Activated T-helper 1 cell treated with anti-CD3 and anti-CD28 coated beads, Interleukin-2, amount 50 U/mL, for 16 hours (primary cell): ENCODE measurements at regions not wholly inside any gene's neighbourhood (a gene's known extent, or its start where the extent isn't known, plus 50 kb on each side); places are given as distances from the start of the nearest gene placed in this dataset.

Experiments used
- DNase-seq, 2 donors: peaks; one replicate each; pipeline ENCODE4 v3.0.0-alpha.2; 2020; ENCODE audit warnings: low read depth in 1 of 2, low spot score in 1 of 2

DNA sequence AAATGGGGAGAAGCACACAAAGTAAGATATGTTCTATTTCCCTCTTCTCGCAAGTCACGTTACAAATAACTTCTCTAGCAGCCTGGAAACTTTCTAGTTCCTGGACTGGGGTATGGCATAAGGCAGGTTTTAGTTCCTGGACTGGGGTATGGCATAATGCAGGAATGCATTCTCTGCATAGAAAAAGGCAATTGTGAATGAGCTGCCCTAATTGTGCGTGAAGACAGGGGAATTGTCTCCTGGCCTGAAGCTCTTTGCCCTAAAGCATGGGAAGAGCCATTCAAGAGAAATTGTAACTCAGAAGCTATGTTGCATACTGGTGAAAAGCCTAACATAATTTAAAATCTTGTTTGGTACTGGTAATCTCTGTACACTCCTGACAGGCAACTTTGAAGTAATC is 54.3 kb upstream of the CBLB start:
- no peak for DNase-seq

DNA sequence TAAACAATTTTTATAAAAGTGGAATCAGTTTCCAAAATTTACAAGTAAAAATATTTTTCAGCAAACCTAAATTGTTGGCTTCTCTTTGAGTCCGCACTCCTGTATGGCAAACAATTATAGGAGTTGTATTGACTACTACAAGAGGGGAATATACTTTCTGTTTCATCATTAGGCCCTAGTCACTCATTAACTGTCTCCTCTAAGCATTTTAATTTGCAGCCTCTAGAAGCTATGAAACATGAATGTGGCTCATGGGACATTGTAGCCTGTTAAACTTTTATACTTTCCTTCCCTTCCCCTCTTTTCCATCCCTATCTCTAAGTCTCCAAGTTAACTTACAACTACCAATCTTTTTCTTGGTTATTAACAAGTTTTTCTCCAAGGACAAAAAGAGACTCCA is 58.9 kb upstream of the CBLB start:
- DNase-seq, result no peak

DNA sequence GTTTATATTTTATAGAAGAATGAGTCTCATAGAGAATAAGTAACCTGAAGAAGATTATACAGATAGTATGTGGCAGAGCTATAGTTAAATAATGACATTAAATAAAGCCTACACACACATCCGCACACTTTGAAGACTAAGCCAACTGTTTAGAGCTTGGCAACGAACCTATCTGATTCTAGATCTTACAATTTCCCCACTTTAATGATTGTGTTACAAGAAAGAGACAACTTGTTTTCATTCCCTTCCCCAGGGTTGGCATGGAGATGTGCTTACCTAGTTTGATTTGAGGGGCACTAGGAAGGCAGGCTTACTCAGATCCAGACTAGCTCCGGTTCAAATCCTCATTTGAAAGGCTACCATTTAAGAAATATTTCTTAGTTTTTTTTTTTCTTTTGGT is 61.9 kb upstream of the CBLB start:
- DNase-seq, result no peak

DNA sequence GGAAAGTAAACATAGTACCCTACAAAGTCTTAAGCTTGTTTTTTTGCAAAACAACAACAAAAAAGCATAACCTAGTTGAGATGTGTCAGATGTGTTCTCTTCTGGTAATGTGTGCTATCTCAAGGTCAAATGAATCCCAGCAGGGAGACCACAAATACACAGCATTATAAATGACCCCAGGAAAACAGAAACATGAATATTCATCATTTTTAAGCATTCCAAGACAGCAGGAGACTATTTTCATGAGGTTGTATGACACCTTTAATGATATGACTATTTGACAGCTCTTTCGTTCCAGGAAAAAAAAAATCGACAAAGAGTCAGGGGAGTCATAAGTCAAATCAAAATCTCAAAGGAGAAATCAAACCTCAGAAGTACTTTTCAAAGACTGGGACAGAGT is 62.7 kb upstream of the CBLB start:
- no peak for DNase-seq

DNA sequence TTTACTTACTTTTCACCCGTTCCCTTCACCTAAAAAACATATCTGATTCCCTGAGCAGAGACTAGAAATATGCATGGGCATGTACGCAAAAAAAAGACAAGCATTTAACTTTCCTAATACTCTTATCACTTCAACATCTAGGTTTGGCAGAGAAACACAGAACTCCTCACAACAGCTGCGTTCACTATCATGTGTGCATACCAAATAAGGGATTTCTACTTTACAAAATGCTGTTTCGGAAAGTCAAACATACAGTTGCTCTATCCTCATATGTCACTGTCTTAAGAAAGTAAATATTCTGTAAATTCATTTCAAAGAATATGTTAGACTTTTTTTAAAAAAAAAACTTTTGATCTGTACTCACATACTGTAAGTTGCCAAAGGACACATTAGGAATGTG is 65.1 kb upstream of the CBLB start:
- no peak for DNase-seq

DNA sequence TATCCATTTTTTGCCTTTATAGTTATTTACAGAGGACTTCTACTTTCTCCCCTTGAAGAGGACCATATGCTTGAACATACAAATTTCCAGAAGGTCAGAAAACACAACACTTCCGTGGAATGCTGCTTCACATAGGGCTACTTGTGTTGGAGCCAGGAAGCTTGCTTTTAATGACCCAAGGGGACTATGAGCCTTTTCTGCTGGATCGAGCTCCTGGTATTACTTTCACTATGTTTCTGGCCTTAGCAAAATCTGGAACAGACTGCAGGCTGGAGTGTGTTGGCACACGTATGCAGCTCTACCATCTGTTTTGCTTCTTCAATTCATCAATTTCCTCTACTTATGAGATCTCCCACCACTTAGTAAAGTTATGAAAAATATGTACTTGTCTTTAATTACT is 69.3 kb upstream of the CBLB start:
- no peak for DNase-seq

DNA sequence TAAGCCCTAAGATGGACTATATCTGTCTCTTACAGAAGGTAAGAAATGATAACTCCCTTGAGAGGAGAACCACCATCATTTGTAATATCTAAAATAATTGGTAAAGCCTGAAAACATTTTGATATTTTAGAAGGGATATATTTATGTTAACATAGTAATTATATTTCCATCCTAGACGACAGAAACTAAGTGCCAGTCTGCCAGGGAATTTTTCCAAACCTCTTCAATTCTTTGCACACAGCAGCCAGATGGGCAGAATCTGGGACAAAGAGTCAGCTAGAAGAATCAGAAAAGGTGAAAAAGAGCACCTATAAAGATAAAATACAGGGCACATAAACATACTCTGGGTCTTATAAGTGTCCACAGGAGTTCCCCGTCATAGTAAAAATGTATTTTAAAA is 70.0 kb upstream of the CBLB start:
- no peak for DNase-seq

DNA sequence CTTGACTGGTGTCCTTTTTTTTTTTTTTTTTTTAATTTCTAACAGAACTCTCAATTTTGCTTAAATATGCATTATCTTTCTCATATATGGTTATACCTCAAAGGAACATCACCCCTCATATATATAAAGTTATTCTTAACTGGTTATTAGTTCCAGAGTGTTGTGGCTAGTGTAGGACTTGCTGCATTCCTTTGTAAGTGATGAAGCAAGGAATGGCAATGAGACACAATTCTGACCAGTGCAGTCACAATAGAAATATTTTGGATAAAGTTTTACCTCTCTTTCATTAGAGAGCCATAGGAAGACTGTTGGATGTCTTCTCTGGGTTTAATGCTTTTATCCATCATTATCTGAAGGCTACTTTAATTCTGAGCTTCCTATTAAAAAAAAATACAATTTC is 75.5 kb upstream of the CBLB start:
- no peak for DNase-seq

DNA sequence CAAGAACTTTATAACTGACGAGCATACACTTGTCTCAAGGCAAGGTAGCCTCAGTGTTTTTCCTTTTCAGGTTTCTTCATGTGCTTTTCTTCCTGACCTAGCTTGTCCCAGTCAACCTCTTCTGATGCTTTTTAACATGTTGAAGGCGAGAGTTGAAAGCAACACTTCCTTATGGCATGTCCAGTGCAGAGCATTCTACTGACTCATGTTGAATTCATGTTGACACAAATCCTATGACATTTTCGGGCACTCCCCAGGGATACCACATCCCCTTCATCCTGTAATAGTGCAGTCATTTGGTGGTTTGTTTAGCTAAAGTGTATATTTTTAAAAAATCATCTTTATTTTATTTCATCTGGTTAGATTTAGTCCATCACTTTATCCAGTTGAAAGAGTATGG is 75.9 kb upstream of the CBLB start:
- no peak for DNase-seq

DNA sequence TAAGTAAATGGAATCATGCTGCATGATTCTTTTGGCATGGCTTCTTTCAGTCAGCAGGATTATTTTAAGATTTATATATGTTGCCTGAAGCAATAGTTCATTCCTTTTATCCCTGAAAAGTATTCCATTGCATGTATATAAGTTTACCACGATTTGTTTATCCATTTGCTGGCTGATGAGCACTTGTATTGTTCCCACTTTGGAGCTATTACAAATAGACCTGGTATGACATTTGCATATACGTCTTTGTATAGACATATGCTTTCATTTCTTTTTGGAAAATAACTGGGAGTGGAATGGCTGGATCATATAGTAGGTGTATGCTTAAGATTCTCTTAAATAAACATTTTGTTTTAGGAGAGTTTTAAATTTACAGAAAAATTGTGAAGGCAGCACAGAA is 79.3 kb upstream of the CBLB start:
- DNase-seq, result no peak

DNA sequence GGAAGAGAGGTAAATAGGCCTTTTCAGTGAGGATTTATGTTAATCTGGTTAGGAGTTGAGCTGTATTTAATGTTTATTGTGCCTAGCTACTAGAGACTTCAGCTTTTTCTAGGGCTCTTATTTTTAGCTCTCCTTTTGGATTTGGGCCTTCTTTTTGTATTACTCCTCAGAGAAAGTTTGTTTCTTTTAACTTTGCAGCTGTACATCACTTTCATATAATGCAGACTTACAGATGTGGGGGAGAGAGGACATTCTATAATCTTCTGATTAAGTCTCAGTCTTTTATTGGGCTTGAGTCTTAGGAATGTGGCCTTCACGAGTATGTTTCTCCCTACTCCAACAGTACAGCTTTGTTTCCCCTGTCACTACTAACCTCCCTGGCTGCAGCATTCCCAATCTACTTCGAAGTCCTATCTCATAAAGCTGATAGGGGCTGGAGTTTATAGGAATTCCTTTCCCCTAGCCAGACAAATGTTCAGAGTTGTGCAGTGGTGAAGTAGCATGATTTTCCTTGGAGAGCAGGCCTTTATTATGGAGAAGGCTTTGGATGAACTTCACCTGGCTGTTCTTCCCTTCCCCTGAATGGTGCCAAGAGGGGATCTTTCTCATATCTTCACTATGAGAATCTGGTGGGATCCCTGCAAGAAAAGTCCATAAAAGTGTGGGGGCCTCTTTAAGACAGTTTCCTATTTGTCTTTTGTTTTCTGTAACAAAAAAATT is 82.2 kb upstream of the CBLB start:
- DNase-seq, result no peak

DNA sequence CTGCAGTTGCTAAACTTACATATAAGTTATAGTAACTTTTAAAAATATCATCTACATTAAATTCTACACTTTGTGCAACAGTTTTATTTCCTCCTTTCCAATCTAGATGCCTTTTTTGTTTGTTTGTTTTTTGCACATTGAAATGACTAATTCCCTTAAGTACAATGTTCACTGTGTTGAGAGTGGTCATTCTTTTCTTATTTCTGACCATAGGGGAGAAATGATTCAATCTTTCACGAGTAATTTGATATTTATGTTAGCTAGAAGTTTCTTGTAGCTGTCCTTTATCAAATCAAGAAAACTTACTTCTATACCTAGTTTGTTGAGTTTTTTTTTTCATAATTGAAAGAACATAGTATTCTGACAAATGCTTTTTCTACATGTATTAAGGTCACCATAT is 85.0 kb upstream of the CBLB start:
- DNase-seq, result no peak

DNA sequence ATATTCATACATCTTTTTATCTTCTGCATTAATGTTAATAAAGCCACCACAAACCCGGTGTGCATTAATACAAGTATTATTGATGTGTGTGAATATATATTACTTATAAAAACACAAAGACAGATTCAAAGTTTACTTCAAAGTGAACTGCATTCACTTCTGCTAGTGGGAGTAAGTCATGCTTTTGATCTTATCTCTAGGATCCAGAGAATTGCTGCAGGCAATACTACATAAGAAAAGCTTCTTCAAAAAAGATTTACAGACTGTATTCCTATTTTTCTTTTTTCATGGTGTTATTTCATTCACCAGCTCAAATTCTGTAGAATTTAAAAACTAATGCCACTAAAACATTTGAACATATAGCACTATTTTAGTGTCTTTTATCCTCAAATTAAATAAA is 87.5 kb upstream of the CBLB start:
- no peak for DNase-seq

DNA sequence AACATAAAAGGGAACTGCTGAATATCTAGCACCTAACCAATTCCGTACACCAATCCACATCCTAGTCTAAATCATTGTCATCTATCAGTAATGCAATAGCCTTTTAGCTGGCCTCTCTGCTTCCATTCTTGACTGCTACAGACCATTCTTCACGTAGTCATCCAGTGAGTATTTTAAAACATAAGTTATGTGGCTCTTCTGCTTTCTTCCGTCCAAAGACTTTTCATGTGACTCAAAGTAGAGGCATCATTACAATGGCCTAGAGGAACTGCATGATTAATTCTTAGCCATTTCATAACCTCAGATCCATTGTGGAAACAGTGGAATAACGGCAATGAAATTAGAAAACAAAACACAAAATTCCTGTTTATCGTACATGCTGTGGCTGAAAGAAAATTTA is 88.9 kb upstream of the CBLB start:
- DNase-seq, result no peak

DNA sequence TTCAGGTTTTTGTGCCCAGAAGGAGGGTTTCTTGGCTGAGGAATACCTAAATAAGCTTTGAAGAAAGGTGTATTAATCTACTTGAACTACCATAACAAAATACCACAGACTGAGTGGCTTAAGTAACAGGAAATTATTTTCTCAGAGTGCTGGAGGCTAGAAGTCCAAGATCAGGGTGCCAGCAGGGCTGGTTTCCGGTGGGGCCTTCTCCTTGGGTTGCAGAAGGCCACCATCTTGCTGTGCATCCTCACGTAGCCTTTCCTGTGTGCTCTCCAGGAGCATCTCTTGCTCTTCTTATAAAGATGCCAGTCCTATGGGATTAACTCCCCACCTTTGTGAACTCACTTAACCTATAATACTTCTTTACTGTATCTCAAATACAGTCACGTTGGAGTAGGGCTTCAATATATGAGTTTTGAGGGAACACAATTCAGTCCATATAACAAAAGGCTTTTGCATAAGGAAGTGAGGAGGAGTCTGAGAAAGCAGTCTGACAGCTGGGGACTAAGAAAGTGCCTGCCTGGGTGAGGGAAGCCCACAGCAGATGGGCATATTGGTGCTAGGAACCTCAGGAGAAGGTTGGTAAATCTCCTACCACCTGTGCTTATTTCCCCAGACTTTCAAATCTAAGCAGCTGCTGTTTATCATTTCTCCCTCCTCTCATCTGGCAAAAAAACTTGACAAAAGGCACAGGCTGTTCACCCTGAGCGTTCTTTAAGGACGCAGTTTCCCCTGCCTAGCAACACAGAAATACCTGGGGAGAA is 89.6 kb upstream of the CBLB start:
- DNase-seq, result no peak

DNA sequence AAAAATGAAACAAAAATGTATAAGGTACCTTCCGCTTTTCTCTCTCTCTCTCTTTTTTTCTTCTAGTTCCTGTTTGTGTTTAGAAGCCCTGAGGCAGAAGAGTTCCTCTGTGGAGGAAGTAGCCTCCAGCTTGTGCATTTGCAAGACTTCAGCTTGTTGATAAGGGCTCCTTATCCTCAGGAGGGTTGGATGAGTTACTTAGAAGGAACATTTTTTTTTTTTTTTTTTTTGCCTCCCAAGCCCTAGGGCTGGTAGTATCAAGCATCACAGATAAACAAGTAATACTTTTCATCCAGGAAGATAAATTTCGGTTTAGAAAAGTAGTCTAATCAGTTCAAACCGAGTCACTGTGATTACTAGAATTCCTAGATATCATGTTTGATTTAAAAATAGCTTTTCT is 91.0 kb upstream of the CBLB start:
- DNase-seq, result no peak

DNA sequence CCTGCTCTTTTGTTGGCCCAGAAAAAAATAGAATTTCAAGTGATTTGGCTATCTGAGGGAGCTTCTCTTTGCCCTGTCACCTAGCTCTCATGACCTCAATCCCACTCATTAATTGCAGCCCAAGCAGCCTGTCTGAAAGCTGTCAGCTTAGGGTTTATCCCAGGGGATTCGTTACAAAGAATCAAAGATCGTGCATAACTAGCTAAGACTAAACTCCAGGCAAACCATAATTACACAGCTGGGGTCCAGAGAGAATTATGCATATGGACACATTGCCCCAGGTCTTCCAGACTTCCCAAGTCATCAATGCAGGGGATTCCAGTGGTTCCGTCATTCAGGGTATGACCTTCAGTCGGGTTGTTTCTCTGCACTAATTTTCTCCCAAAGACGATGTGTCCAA is 91.6 kb upstream of the CBLB start:
- no peak for DNase-seq

DNA sequence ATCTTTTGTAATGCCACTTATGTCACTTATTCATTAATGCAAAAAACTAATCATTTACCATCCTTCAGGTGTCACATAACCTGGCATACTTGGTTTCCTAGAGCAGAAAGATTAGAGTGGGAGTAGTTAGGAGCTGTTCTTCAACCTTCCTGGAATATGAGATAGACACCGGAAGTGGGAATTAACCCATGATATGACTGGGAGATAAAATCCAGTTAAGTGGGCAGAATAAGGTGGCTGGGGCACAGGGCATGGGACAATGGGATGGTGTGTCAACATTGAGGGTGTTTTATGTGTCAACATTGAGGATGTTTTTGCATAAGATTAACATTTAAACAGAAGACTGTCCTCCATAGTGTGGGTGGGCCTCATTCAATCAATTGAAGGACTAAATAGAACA is 94.3 kb upstream of the CBLB start:
- DNase-seq, result no peak

DNA sequence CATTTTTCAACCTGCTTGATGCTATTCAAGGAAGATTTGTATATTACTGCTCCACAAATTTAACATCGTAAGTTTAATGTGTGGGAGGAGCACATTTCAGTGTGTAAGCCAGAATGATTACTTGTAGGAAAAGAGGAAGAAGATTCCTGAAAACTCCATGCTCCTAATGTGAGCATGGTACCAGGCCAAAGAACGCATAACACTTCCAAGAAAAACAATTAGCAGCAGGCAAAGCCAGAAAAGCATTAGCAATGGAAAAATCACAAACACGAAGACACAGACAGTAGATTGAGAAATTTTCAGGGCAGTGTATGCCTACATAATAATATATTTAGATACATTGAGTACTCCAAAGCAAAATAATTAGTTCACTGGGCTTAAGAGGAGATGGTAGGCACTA is 96.6 kb upstream of the CBLB start:
- no peak for DNase-seq

DNA sequence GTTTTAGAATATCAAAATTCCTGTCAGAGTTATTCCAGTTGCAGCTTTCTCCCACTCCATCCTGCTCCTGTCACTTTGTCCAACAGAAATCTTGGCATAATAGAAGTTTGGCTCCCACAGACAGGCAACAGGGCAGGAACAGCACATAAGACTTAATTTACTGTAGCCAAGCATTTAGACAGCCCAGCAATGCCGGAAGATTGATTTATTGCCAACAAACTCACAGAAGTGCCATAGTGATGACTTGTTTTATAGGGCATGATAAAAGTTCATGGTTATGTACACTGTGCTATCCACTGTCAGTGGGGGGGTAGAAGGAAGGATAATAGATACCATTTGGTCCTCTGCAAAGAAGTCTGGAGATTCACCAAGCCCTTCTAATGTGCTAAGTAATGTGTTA is 98.3 kb upstream of the CBLB start:
- DNase-seq, result no peak

DNA sequence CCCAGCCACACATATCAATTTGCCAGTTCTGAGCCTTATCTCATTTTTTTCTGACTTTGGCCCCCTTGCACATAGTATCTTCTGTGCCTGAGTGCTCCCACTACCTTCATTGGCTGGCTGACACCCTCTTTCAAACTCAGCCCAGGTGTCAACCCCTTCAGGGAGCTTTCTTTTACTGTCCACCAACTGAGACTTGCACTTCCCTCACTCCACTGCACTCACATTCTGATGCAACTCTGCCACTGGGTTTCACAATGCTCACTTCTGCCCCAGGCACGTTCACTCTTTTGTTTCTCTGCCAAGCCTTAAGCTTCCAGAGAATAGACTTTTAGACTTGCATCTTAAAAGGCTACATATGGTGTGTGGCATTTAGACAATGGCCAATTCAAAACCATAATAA is 101.5 kb upstream of the CBLB start:
- no peak for DNase-seq

DNA sequence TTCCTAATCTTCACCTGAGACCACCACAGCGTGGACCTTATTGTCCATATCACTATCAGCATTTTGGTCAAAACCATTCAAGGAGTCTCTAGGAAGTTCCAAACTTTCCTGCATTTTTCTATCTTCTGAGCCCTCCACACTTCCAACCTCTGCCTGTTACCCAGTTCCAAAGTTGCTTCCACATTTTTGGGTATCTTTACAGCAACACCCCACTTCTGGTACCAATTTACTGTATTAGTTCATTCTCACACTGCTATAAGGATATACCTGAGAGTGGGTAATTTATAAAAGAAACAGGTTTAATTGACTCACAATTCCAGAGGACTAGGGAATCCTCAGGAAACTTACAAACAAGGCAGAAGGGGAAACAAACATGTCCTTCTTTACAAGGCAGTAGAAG is 103.3 kb upstream of the CBLB start:
- no peak for DNase-seq

DNA sequence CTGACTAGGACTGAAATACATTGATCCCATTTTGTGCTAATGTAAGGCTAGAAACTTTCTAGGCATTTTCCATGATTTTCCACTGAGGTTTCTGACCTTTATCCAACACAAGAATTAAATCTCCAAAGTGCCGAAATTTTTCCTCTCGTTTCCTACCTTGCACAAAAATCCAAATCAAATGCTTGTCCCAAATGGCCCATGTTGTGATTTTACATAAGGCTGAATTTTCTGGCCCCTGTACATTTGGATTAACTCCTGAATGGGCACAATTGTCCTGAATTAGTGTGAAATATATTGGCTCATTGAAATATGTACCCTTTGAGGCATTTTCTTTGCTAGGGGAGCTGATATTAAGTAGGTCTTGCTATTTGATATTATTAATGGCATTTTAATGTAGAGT is 105.6 kb upstream of the CBLB start:
- no peak for DNase-seq
